ENCODE measurements at regions not wholly inside any gene's neighbourhood (a gene's known extent, or its start where the extent isn't known, plus 50 kb on each side); places are given as distances from the start of the nearest gene placed in this dataset.

- no peak for FAIRE-seq
Measured at GRCh38 chr1:185492089-185492825, 175.2 kb upstream of the IVNS1ABP start.

GRCh38 chr1:185491604-185492003, 174.6 kb upstream of the IVNS1ABP start:
- FAIRE-seq (no peak), DNase-seq (ENCODE audit: low read depth in 1 of 2, low spot score in 1 of 2) (no peak), ATAC-seq (no peak)
- no peak for TF ChIP-seq SMC3 (IDR thresholded peaks at IDR 0.05)
- no peak for TF ChIP-seq EP300 (IDR thresholded peaks at IDR 0.05)
- TF ChIP-seq ZSCAN20 (CRISPR knock-in tag; IDR thresholded peaks at IDR 0.05), result no peak
- TF ChIP-seq PBX3 (IDR thresholded peaks at IDR 0.05), result no peak
- TF ChIP-seq FOXS1 (CRISPR knock-in tag; IDR thresholded peaks at IDR 0.05), result no peak
- TF ChIP-seq, protein P1, sequence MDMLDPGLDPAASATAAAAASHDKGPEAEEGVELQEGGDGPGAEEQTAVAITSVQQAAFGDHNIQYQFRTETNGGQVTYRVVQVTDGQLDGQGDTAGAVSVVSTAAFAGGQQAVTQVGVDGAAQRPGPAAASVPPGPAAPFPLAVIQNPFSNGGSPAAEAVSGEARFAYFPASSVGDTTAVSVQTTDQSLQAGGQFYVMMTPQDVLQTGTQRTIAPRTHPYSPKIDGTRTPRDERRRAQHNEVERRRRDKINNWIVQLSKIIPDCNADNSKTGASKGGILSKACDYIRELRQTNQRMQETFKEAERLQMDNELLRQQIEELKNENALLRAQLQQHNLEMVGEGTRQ (IDR thresholded peaks at IDR 0.05), result no peak
- TF ChIP-seq RFX5 (IDR thresholded peaks at IDR 0.05), result no peak
- no peak for TF ChIP-seq TFCP2L1 (CRISPR knock-in tag; IDR thresholded peaks at IDR 0.05)
- Histone ChIP-seq H3K27ac (no peak overlapping the region), H3K4me1 (peaks cover 17% of the 10 kb centered on the region), H3K4me2 (no peak overlapping the region), H3K4me3 (no peak overlapping the region), H3K9me3 (no peaks in the 10 kb centered on the region)
- POLR2A ChIA-PET, result no interaction called here
- CTCF ChIA-PET, result interaction anchor here (0.7 kb wide), 2 partner anchors 39 to 155 kb away, joined by 3 read pairs; no protein-coding TSS in a partner anchor
- 85% methylated on average over 2 of the region's 2 CpGs for WGBS (ENCODE audit: missing lambda C conversion rate)

More at GRCh38 chr1:185492089-185492825, 175.2 kb upstream of the IVNS1ABP start:
- ATAC-seq, result no peak
- POLR2A ChIA-PET, result no interaction called here
- no peak overlapping the region for H3K4me3 ChIP-seq
- DNase-seq (ENCODE audit: low read depth in 1 of 2, low spot score in 1 of 2), result no peak
- peaks cover 17% of the 10 kb centered on the region for H3K4me1 ChIP-seq
- H3K4me2 ChIP-seq, result no peak overlapping the region
- no peak overlapping the region for H3K27ac ChIP-seq
- TF ChIP-seq RNF2 (IDR thresholded peaks at IDR 0.05; ENCODE audit: borderline replicate concordance, low read depth), result no peak
- TF ChIP-seq HEYL (CRISPR knock-in tag; IDR thresholded peaks at IDR 0.05), result no peak
- TF ChIP-seq FOSB (CRISPR knock-in tag; IDR thresholded peaks at IDR 0.05), result no peak
- no peak for TF ChIP-seq CBX2 (IDR thresholded peaks at IDR 0.05; ENCODE audit: borderline replicate concordance, low read depth)
- TF ChIP-seq, protein P2, sequence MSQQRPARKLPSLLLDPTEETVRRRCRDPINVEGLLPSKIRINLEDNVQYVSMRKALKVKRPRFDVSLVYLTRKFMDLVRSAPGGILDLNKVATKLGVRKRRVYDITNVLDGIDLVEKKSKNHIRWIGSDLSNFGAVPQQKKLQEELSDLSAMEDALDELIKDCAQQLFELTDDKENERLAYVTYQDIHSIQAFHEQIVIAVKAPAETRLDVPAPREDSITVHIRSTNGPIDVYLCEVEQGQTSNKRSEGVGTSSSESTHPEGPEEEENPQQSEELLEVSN (IDR thresholded peaks at IDR 0.05; ENCODE audit: borderline replicate concordance, low read depth), result no peak
- TF ChIP-seq BHLHE40 (IDR thresholded peaks at IDR 0.05; ENCODE audit: low read depth, low read length), result no peak
- TF ChIP-seq CHD4 (IDR thresholded peaks at IDR 0.05; ENCODE audit: borderline replicate concordance), result no peak
- TF ChIP-seq, protein P3, sequence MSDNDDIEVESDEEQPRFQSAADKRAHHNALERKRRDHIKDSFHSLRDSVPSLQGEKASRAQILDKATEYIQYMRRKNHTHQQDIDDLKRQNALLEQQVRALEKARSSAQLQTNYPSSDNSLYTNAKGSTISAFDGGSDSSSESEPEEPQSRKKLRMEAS (IDR thresholded peaks at IDR 0.05), result no peak
- no peak for TF ChIP-seq FOXS1 (CRISPR knock-in tag; IDR thresholded peaks at IDR 0.05)
- TF ChIP-seq MAFK (IDR thresholded peaks at IDR 0.05; ENCODE audit: partially characterized antibody), result no peak
- TF ChIP-seq ZNF302 (CRISPR knock-in tag; IDR thresholded peaks at IDR 0.05), result no peak
- no peak for TF ChIP-seq RARB (CRISPR knock-in tag; IDR thresholded peaks at IDR 0.05)
- CTCF ChIA-PET, result no interaction called here
- H3K9me3 ChIP-seq, result no peaks in the 10 kb centered on the region

- CTCF ChIA-PET, result interaction anchor here (0.7 kb wide), 2 partner anchors 105 to 155 kb away, joined by 3 read pairs; no protein-coding TSS in a partner anchor
- DNase-seq (ENCODE audit: low read depth in 1 of 2, low spot score in 1 of 2) (no peak), ATAC-seq (no peak), FAIRE-seq (no peak)
- H3K4me3 ChIP-seq, result no peak overlapping the region
- TF ChIP-seq CTCF (IDR thresholded peaks at IDR 0.05) (no peak), CHD4 (IDR thresholded peaks at IDR 0.05; ENCODE audit: borderline replicate concordance) (no peak), HEYL (CRISPR knock-in tag; IDR thresholded peaks at IDR 0.05) (no peak), POLR2A (IDR thresholded peaks at IDR 0.05; ENCODE audit: low read length) (no peak)
- TF ChIP-seq, protein P4, sequence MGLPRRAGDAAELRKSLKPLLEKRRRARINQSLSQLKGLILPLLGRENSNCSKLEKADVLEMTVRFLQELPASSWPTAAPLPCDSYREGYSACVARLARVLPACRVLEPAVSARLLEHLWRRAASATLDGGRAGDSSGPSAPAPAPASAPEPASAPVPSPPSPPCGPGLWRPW (IDR thresholded peaks at IDR 0.05), result no peak
- whole genome bisulfite sequencing (ENCODE audit: missing lambda C conversion rate), result 87% methylated on average over 5 of the region's 5 CpGs
- peaks cover 17% of the 10 kb centered on the region for H3K4me1 ChIP-seq
- H3K4me2 ChIP-seq, result no peak overlapping the region
- H3K9me3 ChIP-seq, result no peaks in the 10 kb centered on the region
- POLR2A ChIA-PET, result no interaction called here
- no peak overlapping the region for H3K27ac ChIP-seq
Measured at GRCh38 chr1:185490924-185491323, 173.9 kb upstream of the IVNS1ABP start.
